ENCODE measurements at regions not wholly inside any gene's neighbourhood (a gene's known extent, or its start where the extent isn't known, plus 50 kb on each side); places are given as distances from the start of the nearest gene placed in this dataset.
"Not testable (repeated sequence)": the region's sequence is repeated elsewhere in the genome, so short reads cannot be mapped to it uniquely, and the experiment has no call there.

- 54 to 56% methylated on average over 4 of the region's 4 CpGs for WGBS, 2 donors
- H3K27me3 ChIP-seq (ENCODE audit: control insufficient read depth in 1 of 2, insufficient read depth in 2 of 2, low read length in 1 of 2); H3K4me3 ChIP-seq (ENCODE audit: low read length in 2 of 2); ATAC-seq (ENCODE audit: low FRiP score); DNase-seq; H3K27ac ChIP-seq (ENCODE audit: low read depth in 1 of 2, low read length in 2 of 2); intact Hi-C loops (cut with DNase I); H3K9me3 ChIP-seq (ENCODE audit: control insufficient read depth, low read length); H3K36me3 ChIP-seq (ENCODE audit: control insufficient read depth in 1 of 2, insufficient read depth in 2 of 2, low read length in 1 of 2); H3K4me1 ChIP-seq (ENCODE audit: control insufficient read depth in 1 of 2, insufficient read depth in 2 of 2, low read length in 2 of 2): not testable (repeated sequence)
Measured at GRCh38 chr6:27746860-27747259, 165.3 kb downstream of the OR2B2 start.

- DNase-seq (no peak), ATAC-seq (ENCODE audit: low FRiP score) (no peak)
- no peak overlapping the region for H3K27ac ChIP-seq (ENCODE audit: low read depth in 1 of 2, low read length in 2 of 2)
- 10% methylated on average over 7 of the region's 7 CpGs for whole genome bisulfite sequencing, 2 donors
- H3K27me3 ChIP-seq (ENCODE audit: control insufficient read depth in 1 of 2, insufficient read depth in 2 of 2, low read length in 1 of 2) = no peaks in the 10 kb centered on the region
- no peaks in the 10 kb centered on the region for H3K4me1 ChIP-seq (ENCODE audit: control insufficient read depth in 1 of 2, insufficient read depth in 2 of 2, low read length in 2 of 2)
- no peaks in the 10 kb centered on the region for H3K36me3 ChIP-seq (ENCODE audit: control insufficient read depth in 1 of 2, insufficient read depth in 2 of 2, low read length in 1 of 2)
- intact Hi-C loops (cut with DNase I) = no loop called here
- no peaks in the 10 kb centered on the region for H3K9me3 ChIP-seq (ENCODE audit: control insufficient read depth, low read length)
- H3K4me3 ChIP-seq (ENCODE audit: low read length in 2 of 2) = no peak overlapping the region
Measured at GRCh38 chr6:27743787-27744186, 168.4 kb downstream of the OR2B2 start.

- ATAC-seq (ENCODE audit: low FRiP score) = no peak
- Histone ChIP-seq H3K27me3 (ENCODE audit: control insufficient read depth in 1 of 2, insufficient read depth in 2 of 2, low read length in 1 of 2) (no peaks in the 10 kb centered on the region), H3K9me3 (ENCODE audit: control insufficient read depth, low read length) (no peaks in the 10 kb centered on the region), H3K36me3 (ENCODE audit: control insufficient read depth in 1 of 2, insufficient read depth in 2 of 2, low read length in 1 of 2) (no peaks in the 10 kb centered on the region), H3K4me3 (ENCODE audit: low read length in 2 of 2) (no peak overlapping the region), H3K27ac (ENCODE audit: low read depth in 1 of 2, low read length in 2 of 2) (no peak overlapping the region), H3K4me1 (ENCODE audit: control insufficient read depth in 1 of 2, insufficient read depth in 2 of 2, low read length in 2 of 2) (no peaks in the 10 kb centered on the region)
- WGBS, 2 donors = 56 to 58% methylated on average over 10 of the region's 10 CpGs
- no peak for DNase-seq
- intact Hi-C loops (cut with DNase I) = no loop called here
Measured at GRCh38 chr6:27742833-27743573, 169.2 kb downstream of the OR2B2 start.

- H3K4me1 ChIP-seq (ENCODE audit: control insufficient read depth in 1 of 2, insufficient read depth in 2 of 2, low read length in 2 of 2); intact Hi-C loops (cut with DNase I); DNase-seq; H3K4me3 ChIP-seq (ENCODE audit: low read length in 2 of 2); H3K36me3 ChIP-seq (ENCODE audit: control insufficient read depth in 1 of 2, insufficient read depth in 2 of 2, low read length in 1 of 2); H3K9me3 ChIP-seq (ENCODE audit: control insufficient read depth, low read length); ATAC-seq (ENCODE audit: low FRiP score); H3K27me3 ChIP-seq (ENCODE audit: control insufficient read depth in 1 of 2, insufficient read depth in 2 of 2, low read length in 1 of 2); H3K27ac ChIP-seq (ENCODE audit: low read depth in 1 of 2, low read length in 2 of 2): not testable (repeated sequence)
- 83 to 85% methylated on average over 8 of the region's 8 CpGs for WGBS, 2 donors
Measured at GRCh38 chr6:27739902-27740301, 172.3 kb downstream of the OR2B2 start.

GRCh38 chr6:27736686-27737085 is 175.5 kb downstream of the OR2B2 start:
- Histone ChIP-seq H3K4me1 (ENCODE audit: control insufficient read depth in 1 of 2, insufficient read depth in 2 of 2, low read length in 2 of 2) (no peaks in the 10 kb centered on the region), H3K27me3 (ENCODE audit: control insufficient read depth in 1 of 2, insufficient read depth in 2 of 2, low read length in 1 of 2) (no peaks in the 10 kb centered on the region), H3K36me3 (ENCODE audit: control insufficient read depth in 1 of 2, insufficient read depth in 2 of 2, low read length in 1 of 2) (no peaks in the 10 kb centered on the region), H3K9me3 (ENCODE audit: control insufficient read depth, low read length) (no peaks in the 10 kb centered on the region), H3K27ac (ENCODE audit: low read depth in 1 of 2, low read length in 2 of 2) (no peak overlapping the region), H3K4me3 (ENCODE audit: low read length in 2 of 2) (no peak overlapping the region)
- WGBS, 2 donors = 86 to 90% methylated on average over 4 of the region's 4 CpGs
- DNase-seq (no peak), ATAC-seq (ENCODE audit: low FRiP score) (no peak)
- intact Hi-C loops (cut with DNase I) = no loop called here

- H3K4me1 ChIP-seq (ENCODE audit: control insufficient read depth in 1 of 2, insufficient read depth in 2 of 2, low read length in 2 of 2) = no peaks in the 10 kb centered on the region
- no peaks in the 10 kb centered on the region for H3K27me3 ChIP-seq (ENCODE audit: control insufficient read depth in 1 of 2, insufficient read depth in 2 of 2, low read length in 1 of 2)
- intact Hi-C loops (cut with DNase I) = no loop called here
- ATAC-seq (ENCODE audit: low FRiP score) (no peak), DNase-seq (no peak)
- H3K27ac ChIP-seq (ENCODE audit: low read depth in 1 of 2, low read length in 2 of 2) = no peak overlapping the region
- H3K36me3 ChIP-seq (ENCODE audit: control insufficient read depth in 1 of 2, insufficient read depth in 2 of 2, low read length in 1 of 2) = no peaks in the 10 kb centered on the region
- H3K9me3 ChIP-seq (ENCODE audit: control insufficient read depth, low read length) = no peaks in the 10 kb centered on the region
- WGBS, 2 donors = 71 to 79% methylated on average over 16 of the region's 16 CpGs
- no peak overlapping the region for H3K4me3 ChIP-seq (ENCODE audit: low read length in 2 of 2)
Measured at GRCh38 chr6:27728442-27728841, 183.8 kb downstream of the OR2B2 start.

- ATAC-seq (ENCODE audit: low FRiP score) (no peak), DNase-seq (no peak)
- no peak overlapping the region for H3K27ac ChIP-seq (ENCODE audit: low read depth in 1 of 2, low read length in 2 of 2)
- no peaks in the 10 kb centered on the region for H3K27me3 ChIP-seq (ENCODE audit: control insufficient read depth in 1 of 2, insufficient read depth in 2 of 2, low read length in 1 of 2)
- intact Hi-C loops (cut with DNase I) = no loop called here
- H3K36me3 ChIP-seq (ENCODE audit: control insufficient read depth in 1 of 2, insufficient read depth in 2 of 2, low read length in 1 of 2) = no peaks in the 10 kb centered on the region
- no peak overlapping the region for H3K4me3 ChIP-seq (ENCODE audit: low read length in 2 of 2)
- H3K4me1 ChIP-seq (ENCODE audit: control insufficient read depth in 1 of 2, insufficient read depth in 2 of 2, low read length in 2 of 2) = no peaks in the 10 kb centered on the region
- 57 to 61% methylated on average over 10 of the region's 10 CpGs for WGBS, 2 donors
- peaks cover 2% of the 10 kb centered on the region for H3K9me3 ChIP-seq (ENCODE audit: control insufficient read depth, low read length)
Measured at GRCh38 chr6:27726619-27727023, 185.6 kb downstream of the OR2B2 start.

- no peaks in the 10 kb centered on the region for H3K4me1 ChIP-seq (ENCODE audit: control insufficient read depth in 1 of 2, insufficient read depth in 2 of 2, low read length in 2 of 2)
- no peaks in the 10 kb centered on the region for H3K27me3 ChIP-seq (ENCODE audit: control insufficient read depth in 1 of 2, insufficient read depth in 2 of 2, low read length in 1 of 2)
- DNase-seq (no peak), ATAC-seq (ENCODE audit: low FRiP score) (no peak)
- no peaks in the 10 kb centered on the region for H3K36me3 ChIP-seq (ENCODE audit: control insufficient read depth in 1 of 2, insufficient read depth in 2 of 2, low read length in 1 of 2)
- no peak overlapping the region for H3K4me3 ChIP-seq (ENCODE audit: low read length in 2 of 2)
- no peak overlapping the region for H3K27ac ChIP-seq (ENCODE audit: low read depth in 1 of 2, low read length in 2 of 2)
- 29 to 32% methylated on average over 19 of the region's 19 CpGs for WGBS, 2 donors
- H3K9me3 ChIP-seq (ENCODE audit: control insufficient read depth, low read length) = peaks cover 2% of the 10 kb centered on the region
- intact Hi-C loops (cut with DNase I) = no loop called here
Measured at GRCh38 chr6:27720607-27721580, 191.3 kb downstream of the OR2B2 start.
